ENCODE measurements at regions not wholly inside any gene's neighbourhood (a gene's known extent, or its start where the extent isn't known, plus 50 kb on each side); places are given as distances from the start of the nearest gene placed in this dataset.
"Not testable (repeated sequence)": the region's sequence is repeated elsewhere in the genome, so short reads cannot be mapped to it uniquely, and the experiment has no call there.

DNA sequence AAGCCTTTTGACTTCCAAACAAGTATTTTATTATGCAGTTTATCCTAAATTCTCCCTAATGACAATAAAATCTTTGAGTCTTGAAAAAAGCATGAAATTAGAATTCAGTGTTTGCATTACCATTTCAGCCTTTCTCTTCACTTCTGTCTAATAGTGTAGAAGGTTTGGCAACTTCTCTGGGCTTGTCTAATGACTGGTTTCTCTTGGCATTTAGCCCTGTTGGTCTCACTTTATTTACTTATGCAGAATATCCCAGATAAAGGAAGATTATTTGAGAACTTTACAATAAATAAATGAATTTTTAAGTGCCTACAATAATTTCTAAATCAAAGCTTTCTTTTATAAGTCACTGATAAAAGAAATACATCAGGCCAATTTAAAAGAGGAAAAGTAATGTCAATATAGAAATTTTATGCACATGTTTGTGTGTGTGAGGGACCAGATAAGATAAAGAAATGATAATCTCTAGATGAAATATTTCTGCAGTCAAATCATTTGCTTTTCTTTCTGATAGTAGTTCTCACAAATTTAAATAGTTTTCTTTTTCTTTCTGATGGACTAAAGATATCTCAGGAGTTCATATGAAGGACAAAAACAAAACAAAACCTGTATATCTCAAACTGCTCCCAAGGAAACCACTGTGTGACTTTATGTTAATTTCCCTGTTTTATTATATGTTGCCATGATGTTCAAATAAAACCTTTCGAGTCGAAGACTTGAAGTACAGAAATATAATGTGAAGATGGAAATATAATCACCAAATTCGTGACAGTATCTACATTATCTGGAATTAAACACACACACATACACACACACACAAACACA, 533.1 kb upstream of the CBLB start:
- no peak for DNase-seq (ENCODE audit: low spot score)

DNA sequence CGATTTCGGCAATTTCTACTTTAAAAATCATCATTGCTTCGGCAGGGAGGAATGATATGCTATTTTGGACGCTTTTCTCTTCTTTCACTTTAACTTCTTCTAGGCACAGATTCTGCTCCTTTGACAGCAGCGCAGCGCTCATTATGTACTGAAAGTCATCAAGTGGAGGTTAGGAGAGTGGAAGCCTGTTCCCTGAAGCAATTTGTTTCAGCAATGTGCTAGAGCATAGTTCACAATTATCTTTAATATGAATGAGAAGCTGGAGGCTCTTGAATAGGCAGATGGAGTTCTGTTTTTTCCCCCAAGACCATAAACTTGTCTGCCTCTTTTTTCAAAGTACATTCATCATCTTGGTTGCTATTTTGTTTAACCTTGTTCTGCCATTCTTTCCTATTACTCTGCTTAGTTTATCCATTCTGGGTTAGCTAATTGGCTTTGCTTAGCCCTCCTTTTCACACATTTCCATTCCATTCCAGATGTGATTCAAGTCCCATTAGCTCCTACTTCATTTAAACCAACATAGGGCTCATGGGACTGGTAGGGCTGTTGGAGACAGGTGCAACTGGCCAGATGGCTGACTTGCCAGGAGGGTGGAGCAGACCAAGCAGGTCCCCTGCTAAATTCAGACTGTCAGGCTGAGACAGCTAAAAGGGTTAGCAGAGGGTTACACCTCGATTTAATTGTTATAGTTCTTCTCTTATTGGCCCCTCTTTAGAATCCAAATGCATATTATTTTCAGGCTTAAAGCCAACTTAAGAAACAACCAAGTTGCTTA, 534.7 kb upstream of the CBLB start:
- DNase-seq (ENCODE audit: low spot score): no peak

DNA sequence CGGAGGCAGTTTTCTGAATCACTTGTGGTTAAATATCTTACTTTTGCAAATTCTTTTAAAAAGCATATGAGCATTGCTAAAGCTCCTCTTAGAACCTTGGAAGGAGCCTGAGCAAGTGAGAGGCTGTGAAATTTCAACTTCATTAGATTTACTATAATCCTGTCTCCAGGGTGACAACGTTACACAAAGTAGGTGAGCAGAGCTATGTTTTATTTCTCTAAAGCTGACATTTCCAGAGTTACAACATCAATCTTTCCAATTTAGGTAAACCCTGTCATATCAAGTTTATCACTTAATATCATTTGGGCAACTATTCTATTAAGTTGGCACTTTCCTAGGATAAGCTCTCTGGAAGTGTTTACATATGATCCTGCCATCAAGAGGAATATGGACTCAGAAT, 544.9 kb upstream of the CBLB start:
- DNase-seq (ENCODE audit: low spot score): no peak

DNA sequence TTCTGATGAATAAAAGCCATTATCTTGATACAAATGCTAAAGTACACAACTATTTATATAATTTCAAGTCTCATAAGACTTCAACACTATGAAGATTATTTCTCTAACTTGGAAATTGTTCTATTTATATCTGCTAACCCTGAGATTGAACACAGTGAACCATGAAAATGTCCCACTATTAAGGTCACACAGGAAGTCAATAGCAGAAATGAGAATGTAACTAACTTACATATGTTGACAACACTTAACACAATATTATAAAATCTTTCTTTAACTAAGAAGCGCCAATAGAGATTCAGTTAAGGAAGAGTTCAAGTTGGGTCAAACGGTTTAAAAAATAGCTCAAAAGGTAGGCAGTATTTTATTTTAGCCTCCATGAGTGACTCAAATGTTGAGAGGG, 551.8 kb upstream of the CBLB start:
- DNase-seq (ENCODE audit: low spot score): no peak

DNA sequence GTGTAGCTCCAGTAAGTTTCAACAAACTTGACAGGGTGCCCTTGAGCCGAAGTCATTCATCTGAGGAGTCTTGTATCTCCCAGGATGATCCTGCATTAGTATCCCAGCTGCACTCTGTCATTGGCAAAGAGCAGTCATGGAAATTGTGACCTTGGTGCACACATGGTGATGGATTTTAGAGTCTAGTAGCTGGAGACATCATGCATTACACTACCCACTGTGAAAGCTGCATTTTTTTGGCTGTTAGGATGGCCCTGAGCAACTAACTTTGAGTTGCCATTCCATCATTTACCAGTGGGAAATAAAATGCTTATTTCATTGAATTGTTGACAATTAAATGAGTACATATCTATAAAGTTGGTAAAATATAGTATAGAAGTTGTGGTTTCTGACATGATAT, 552.6 kb upstream of the CBLB start:
- no peak for DNase-seq (ENCODE audit: low spot score)

DNA sequence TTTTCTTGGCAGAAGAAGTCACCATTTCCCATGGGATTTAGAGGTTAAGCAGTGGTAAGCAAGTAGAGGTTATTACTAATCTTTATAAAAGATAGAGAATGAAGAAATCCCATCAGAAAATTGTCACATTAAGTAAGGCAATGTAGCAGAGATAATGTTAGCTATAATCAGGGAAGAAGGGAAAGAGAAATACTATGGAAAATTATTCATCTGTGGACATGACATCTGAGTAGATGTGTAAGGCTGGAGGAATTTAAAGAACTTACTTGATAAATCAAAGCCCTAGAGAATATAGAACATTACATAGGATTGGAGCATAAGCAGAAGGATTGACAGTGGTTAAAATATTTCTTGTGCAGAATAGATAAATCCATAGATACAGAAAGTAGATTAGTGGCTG, 553.1 kb upstream of the CBLB start:
- DNase-seq (ENCODE audit: low spot score): no peak

DNA sequence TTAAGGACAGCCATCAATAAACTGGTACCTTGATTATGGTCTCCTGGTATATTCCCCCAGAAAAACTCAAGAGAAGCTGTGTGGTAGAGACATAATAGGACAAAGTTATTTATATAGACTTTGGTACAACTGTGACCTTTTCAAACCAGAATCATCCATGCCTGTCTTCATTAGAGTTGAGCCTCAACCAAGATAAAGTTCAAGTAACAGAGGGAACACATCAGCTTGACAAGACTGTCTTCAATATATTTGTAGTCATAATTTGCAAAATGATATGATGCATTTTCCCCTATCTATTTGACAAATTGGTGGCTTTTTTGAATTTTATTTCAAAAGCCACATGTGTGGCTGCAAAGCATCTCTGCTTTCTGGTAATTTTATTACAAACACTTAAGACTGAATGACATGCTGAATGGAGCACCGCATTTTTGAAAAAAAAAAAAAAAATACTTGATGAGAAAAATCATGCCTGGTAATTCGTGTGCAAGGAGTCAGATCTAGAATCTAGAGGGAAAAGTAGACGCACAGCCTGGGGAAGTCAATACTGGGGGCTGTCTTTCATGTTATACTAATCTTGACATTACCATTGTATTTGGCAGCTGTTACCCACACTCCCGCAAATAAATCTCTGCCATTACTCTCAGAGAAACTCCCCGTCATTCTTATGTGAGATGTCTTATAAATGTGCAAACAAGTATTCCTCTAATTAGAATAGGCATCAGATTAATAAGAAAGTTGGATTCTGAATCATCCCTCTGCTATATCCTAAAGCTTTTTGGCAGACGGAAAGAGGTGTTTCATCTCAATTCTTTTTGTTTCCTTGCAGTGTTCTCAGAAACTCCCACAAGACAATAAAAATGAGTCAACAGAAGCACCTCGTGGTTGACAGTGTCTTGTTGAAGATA, 554.8 kb upstream of the CBLB start:
- DNase-seq (ENCODE audit: low spot score): no peak

DNA sequence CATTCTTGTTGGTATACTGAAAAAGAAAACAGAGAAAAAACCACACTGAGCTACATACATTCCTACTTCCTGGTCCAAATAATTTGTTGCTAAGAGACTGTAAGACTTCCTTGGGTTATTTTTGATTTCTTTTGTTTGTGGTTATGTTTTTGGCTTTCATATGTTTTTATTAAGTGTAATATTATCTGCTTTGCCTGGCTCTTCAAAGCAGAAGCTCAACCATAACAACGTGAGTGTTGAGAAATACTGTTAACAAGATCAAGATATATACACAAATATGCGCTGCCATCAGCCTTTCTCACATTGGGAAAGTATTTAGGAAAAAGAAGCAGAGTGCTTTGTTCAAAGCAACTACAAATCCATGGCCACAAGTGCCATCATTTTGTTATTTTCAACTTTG, 556.2 kb upstream of the CBLB start:
- no peak for DNase-seq (ENCODE audit: low spot score)

DNA sequence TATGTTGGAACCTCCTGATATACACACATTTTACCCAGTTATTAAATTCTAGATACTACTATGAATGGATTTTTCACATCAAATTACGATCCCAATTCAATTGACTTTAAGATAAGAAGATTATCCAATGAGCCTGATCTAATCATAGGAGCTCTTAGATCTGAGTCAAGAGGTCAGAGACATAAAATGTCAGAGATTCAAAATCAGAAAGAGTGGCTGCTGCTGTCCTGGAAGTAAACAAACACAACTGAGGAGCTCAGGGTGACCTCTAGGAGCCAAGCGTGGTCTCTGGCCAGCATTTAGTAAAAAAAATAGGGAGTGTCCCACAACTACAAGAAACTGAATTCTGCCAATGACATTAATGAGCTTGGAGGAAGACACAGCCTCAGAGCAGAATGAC, 557.1 kb upstream of the CBLB start:
- no peak for DNase-seq (ENCODE audit: low spot score)

DNA sequence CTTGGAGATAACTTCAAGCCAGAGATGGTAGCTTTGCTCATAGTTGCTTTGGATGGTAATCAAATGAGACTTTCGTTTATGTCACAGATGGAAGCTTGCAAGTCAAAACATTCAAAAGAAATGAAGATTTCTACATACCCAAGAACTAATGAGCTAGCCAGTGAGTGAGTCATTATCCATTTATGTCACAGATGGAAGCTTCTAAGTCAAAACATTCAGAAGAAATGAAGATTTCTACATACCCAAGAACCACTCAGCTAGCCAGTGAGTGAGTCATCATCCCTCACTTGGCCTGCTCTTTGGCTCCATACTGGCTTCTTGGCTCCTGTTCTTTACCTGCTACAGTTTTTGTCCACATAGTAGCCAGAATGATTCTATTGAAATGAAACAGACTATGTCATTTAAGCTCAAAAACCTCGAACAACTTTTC, 559.8 kb upstream of the CBLB start:
- DNase-seq (ENCODE audit: low spot score): no peak

DNA sequence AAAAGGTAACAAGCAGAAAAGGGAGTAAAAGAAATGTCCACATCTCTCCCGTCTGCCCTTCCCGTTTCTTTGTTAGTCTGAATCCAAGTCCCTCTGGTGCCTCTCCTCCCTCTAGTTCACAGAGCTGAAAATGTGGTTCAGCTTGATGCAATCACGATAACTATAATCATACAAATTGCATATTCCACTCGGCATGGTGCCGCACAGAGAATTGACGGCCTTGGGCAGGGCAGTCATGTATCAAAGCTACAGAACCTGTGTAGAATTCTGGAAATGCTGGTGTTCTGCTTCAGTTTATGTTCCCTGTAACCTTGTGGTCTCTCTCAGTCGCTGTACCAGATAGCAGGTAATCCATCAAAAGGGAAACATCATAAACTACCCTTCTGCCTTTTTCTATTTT, 562.9 kb upstream of the CBLB start:
- no peak for DNase-seq (ENCODE audit: low spot score)

DNA sequence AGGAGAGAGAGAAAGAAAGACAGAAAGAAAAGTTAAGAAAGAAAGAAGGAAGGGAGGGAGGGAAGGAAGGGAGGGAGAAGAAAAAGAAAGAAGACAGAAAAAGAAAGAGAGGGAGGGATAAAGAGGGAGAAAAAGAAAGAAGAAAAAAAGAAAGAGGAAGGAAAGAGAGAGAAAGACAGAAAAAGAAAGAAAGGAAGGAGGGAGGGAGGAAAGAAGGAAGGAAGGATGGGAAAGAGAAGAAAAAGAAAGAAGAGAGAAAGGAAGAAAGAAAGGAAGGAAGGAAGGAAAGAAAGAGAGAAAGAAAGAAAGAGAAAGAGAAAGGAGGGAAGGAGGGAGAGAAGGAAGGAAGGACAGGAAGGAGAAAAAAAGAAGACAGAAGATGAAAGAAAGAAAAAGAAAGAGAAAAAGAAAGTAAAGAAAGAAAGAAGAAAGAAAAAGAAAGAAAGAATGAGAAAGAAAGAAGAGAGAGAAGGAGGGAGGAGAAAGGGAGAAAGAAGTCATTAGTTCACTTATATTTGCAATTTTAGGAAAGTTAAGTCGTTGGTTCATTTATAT, 567.2 kb upstream of the CBLB start:
- DNase-seq (ENCODE audit: low spot score): no peak

DNA sequence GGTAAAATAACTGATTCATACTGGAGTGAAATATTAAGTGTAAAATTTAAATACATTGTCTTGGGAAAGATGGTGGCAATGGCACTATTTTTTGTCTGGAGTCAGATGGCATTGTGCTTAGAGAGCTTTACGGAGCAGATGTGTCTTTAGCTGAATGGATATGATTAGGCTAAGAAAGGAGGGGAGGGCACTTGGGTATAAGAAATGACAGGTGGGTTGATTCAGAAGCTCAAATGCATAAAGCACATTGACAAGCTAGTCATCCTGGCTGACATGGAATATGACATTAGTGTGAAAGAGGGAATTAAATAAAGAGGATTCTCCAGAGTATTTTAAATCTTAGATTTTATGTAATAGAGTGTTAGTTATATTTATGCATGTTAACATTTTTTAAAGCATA, 570.1 kb upstream of the CBLB start:
- no peak for DNase-seq (ENCODE audit: low spot score)

DNA sequence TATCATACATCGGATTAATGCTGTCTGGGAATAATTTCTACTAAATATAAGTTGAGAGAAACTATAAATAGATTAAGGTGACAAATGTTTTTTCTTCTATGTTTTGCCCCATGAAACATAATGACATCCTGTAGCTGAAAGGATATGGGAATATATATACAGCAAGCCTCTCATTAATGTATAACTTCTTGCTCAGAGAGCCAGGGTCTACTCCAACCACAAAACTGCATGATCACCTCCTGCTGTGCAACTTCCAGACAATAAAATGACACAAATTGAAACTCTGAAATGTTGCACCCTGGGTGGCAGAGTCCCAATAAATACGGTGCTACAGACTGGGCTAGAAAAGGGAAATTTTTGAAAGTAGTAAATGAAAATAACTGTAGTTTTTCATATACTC, 571.9 kb upstream of the CBLB start:
- no peak for DNase-seq (ENCODE audit: low spot score)

DNA sequence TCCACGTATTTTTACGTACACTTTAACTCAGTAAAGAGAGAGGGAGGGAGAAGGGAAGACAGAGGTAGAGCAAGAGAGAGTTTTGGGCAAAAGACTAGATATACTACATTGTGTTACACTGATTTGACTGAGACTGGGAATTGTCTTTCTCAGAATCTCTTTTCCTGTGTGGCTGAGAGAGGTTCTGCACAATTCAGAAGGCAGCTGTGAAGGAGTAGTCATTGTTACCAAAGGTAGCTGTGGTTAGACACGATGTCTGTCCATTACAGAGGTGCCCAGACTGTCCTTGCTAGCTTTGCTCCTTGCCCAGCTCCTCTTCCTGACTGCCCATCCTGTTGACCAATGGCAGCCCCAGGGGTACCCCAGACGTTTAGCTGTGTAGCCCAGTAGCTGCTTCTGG, 577.5 kb upstream of the CBLB start:
- no peak for DNase-seq (ENCODE audit: low spot score)

DNA sequence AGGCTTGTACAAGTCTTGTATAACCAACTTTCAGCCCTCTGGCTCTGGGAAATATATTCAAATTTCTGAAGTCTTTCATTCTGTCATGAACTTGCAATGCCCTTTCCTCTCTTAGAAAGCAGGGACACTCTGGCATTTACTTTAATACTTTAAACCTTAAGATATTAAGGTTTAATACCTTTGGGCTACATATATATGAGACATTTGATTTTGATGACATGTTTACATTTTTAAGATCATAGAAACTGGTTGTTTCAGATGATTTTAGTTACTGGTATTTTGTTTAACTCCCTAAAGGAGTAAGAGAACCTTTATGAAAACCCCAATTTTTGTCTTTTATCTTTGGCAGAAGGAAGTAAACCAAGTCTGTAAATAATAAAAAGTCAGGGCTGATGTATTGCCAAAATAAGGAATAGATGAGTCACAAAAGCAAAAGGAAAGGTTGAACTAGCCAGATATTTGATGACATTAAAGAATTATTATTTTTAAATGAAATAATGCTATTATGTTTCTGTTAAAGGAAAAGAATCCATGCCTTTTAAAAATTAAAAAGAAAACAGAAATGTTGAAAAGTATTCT, 579.0 kb upstream of the CBLB start:
- no peak for DNase-seq (ENCODE audit: low spot score)

DNA sequence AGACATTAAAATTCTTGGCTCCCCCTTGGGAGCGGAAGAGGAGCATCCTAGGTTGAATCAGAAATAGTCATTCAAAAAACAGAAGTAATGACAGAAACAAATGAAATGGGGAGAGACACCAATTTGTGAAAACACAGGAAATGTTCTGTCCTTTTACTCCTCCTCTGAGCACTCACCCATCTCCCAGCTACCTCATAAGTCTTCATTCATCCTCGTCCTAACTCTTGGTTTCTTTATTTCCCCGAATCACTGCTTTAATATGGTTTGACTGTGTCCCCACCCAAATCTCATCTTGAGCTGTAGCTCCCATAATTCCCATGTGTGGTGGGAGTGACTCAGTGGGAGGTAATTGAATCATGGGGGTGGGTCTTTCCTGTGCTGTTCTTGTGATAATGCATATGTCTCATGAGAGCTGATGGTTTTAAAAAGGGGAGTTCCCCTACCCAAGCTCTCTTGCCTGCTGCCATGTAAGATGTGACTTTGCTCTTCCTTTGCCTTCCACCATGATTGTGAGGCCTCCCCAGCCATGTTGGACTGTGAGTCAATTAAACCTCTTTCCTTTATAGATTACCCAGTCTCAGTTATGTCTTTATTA, 579.7 kb upstream of the CBLB start:
- not testable (repeated sequence) for DNase-seq (ENCODE audit: low spot score)

DNA sequence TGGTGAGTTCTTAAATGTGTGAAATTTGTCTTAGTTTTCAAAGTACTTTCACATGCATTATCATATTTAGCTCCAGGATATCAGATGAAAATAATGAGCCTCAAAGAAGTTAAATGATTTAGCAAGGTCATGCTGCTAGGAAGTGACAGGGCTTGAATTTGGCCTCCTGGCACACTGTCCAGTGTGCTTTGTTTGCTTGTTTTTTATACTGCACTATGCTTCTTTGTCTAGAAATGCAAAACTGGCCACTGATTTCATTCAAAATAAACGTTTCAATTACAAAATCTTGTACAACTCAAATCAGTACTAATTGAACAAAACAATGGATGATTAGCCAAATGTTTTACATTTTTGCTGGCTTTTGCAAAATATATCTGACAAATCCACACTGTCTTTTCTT, 583.3 kb upstream of the CBLB start:
- DNase-seq (ENCODE audit: low spot score): no peak

DNA sequence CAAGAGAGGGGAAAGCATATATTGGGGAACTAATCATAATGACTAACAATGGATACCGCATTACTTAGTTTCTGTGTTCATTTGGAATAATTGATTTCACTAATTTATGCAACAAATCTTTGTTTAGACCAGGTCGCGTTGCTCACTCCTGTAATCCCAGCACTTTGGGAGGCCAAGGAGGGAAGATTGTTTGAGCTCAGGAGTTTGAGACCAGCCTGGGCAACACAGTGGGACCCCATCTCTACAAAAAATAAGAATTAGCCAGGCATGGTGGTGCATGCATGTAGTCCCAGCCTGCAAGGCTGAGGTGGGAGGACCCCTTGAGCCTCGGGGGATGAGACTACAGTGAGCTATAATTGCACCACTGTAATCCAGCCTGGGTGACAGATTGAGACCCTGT, 585.7 kb upstream of the CBLB start:
- DNase-seq (ENCODE audit: low spot score): no peak

DNA sequence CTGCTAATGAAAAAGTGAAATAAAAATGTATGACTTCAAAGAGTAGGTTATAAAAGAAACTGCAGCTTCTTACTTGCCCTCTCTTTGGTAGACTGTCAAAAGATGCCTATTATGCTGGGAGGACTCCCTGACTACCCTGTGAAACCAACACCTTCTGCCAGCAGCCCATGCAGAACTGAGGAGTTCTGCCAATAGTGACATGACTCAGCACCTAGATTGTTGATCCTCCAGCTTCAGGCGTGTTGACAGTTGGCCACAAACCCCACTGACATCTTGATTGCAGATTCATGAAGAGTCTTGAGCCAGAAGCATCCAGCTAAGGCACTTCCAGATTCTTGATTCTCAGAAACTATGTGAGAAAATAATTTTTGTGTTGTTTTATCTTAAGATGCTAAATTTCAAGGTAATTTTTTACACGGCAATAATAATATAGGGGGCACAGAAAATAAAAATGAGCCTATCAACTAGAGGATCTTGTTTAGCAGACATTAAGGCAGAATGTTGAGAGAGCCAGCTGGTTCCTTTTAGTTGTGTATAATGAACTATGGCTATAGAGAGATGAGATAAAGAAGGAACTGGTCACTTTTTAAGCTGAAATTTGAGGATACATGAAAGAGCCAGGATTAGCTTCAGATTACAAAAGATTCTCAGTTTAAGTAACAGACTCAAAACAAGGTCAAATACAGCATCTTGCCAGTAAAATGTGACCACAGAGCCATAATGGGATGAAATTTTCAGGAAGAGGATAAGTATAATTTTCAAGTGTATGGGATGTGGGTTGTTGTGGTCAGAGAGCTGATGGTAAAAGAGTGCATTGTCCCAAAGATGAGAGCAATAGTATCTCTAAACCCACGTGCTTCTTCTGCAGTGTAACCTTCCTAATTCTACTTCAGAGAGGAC, 588.7 kb upstream of the CBLB start:
- DNase-seq (ENCODE audit: low spot score): no peak

All from HuH-7.5 (cell line).